NCI-H2196 (cell line): ENCODE measurements at regions not wholly inside any gene's neighbourhood (a gene's known extent, or its start where the extent isn't known, plus 50 kb on each side); places are given as distances from the start of the nearest gene placed in this dataset.
"Not testable (repeated sequence)": the region's sequence is repeated elsewhere in the genome, so short reads cannot be mapped to it uniquely, and the experiment has no call there.

Source experiments
- DNase-seq: peaks from one replicate; lab custom pipeline; 2025; ENCODE audit not compliant: unreplicated experiment; lab: John Stamatoyannopoulos, UW

- DNase-seq, result no peak
These were observed 381.4 kb downstream of the DTWD2 start for GRCh38 chr5:118606940-118607339.

GRCh38 chr5:118605761-118606160, 382.6 kb downstream of the DTWD2 start:
- no peak for DNase-seq

GRCh38 chr5:118604106-118604505, 384.2 kb downstream of the DTWD2 start:
- no peak for DNase-seq

DNA sequence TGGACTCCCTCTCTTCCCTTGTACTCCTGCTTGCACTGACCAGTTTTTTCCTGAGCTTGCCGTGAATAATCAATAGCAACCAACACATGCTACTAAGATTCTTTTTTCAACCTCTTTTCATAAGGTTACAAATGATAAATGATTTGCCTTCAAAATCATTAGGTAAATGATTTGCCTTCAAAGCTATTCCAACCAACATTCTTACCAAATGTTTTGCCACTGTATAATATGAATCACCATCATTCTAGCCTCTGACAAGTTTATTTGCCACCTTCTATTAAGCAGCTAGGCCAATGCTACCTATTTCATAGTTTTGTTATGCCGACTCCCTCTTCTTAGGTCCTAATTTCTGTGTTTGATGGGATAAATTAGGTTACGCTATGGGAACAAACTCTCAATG, 385.1 kb downstream of the DTWD2 start:
- DNase-seq, result no peak

DNA sequence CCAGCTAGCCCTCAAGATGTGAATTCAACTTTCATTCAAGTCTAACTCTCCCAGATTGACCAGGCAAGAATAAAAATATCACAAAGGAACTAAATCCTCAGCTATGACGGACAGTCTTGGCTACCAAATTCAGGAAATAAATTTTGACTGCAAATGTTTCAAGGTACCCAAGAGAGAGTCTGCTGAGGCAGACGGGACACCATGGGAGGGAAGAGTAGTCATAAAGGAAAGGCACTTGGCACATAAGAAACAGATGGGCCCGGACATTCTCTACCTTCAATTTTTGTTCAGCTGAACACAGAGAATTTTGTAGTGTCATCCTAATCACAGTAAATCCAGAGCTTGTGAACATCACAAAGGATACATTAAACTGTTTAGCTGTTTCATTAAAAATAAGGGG, 390.0 kb downstream of the DTWD2 start:
- no peak for DNase-seq

GRCh38 chr5:118597543-118597942, 390.8 kb downstream of the DTWD2 start:
- no peak for DNase-seq

- DNase-seq, result no peak
These were observed 392.1 kb downstream of the DTWD2 start for GRCh38 chr5:118596255-118596654.

- no peak for DNase-seq
These were observed 395.4 kb downstream of the DTWD2 start for GRCh38 chr5:118593003-118593328.

- DNase-seq, result no peak
These were observed 395.9 kb downstream of the DTWD2 start for GRCh38 chr5:118592229-118593002.

DNA sequence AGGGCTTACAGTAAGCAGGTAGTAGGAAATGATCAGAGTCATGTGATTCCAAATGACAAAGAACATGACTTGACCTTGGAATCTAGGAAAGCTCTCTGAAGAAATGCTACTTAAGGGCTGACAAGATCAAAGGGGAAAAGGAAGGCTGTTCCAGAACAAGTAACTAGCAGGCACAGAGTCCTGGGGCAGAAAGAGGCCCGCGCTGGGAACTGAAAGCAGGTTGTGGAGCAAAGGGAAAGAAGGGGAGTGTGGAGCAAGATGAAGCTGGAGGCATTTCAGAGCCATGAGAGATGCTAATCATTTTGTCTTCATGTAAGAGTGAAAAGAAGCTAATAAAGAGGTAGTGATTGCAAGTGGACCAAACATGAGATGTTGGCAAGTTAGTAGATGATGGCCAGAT, 397.5 kb downstream of the DTWD2 start:
- DNase-seq, result no peak

GRCh38 chr5:118580949-118581348, 407.4 kb downstream of the DTWD2 start:
- no peak for DNase-seq

- no peak for DNase-seq
These were observed 410.3 kb downstream of the DTWD2 start for GRCh38 chr5:118578093-118578492.

GRCh38 chr5:118577621-118578020, 410.7 kb downstream of the DTWD2 start:
- no peak for DNase-seq

DNA sequence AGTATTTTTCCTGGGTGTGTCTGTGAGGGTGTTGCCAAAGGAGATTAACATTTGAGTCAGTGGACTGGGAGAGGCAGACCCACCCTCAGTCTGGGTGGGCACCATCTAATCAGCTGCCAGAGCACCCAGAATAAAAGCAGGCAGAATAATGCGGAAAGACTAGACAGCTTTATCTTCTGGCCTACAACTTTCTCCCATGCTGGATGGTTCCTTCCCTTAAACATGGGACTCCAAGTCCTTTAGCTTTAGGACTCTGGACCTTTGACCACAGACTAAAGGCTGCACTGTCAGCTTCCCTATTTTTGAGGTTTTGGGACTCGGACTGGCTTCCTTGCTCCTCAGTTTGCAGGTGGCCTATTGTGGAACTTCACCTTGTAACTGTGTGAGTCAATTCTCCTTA, 418.1 kb downstream of the DTWD2 start:
- not testable (repeated sequence) for DNase-seq

DNA sequence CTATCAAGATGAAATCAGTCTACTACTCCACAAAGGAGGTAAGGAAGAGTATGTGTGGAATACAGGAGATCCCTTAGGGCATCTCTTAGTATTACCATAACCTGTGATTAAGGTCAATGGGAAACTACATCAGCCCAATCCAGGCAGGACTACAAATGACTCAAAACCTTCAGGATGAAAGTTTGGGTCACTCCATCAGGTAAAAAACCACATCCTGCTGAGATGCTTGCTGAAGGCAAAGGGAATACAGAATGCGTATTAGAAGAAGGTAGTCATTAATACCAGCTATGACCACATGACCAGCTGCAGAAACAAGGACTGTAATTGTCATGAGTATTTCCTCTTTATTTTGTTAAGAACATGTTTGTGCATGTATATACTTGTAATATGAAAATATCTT, 418.8 kb downstream of the DTWD2 start:
- DNase-seq, result not testable (repeated sequence)

- no peak for DNase-seq
These were observed 422.9 kb downstream of the DTWD2 start for GRCh38 chr5:118565335-118565971.

DNA sequence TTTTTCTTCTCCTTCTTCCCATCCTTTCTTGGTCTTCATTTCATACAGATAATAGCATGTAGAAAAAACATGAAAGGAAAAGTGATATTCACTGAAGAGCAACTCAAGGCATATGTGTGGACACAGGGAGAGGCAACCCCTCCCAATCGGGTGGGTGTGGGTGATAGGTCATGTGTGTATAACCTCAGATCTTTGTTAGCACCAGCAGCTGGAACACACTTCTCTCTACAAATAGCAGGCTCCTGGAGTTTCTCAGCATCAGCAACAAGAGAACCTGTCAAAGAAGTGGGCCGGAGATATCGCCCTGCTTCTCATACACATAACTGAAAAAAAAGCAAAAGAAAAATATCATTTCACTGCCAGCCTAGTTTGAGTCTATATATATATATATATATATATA, 426.4 kb downstream of the DTWD2 start:
- DNase-seq, result no peak

GRCh38 chr5:118561235-118561634, 427.1 kb downstream of the DTWD2 start:
- DNase-seq, result no peak

DNA sequence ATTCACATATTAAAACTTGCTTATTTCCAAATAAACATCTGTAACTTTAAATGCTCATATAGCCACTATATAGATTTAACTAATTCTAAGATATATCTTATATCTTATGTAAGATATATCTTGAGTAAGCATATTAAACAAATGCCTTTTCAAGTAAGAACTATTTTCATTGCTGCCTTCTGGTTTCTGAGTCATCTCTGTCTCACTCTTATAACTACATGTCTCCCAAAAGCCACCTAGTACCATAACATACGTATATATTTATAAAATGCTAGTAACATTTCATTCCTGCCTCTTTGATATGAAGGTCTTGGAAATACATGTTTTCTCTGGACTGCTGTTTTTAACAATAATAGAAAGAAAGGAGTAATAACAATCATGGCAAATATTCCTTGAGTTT, 429.5 kb downstream of the DTWD2 start:
- no peak for DNase-seq

- no peak for DNase-seq
These were observed 431.1 kb downstream of the DTWD2 start for GRCh38 chr5:118557251-118557661.

- no peak for DNase-seq
These were observed 431.6 kb downstream of the DTWD2 start for GRCh38 chr5:118556792-118557191.

DNA sequence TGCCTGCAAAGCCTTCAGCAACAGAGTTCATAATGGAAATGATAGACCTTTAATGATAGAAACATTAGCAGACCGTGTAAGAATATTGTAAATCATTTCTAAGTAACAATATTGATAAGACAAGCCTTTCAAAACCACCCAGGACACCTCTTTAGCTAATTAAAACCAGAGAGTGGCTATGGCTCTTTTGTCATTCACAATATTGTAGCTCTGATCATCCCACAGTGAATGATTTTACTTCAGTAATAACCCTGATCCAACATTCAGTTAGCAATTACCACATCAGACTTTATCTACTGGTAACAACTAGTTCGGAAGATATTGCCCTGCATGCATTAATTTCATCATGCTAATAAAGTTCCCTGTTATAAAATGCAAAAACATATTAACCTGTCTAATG, 432.6 kb downstream of the DTWD2 start:
- DNase-seq, result no peak

DNA sequence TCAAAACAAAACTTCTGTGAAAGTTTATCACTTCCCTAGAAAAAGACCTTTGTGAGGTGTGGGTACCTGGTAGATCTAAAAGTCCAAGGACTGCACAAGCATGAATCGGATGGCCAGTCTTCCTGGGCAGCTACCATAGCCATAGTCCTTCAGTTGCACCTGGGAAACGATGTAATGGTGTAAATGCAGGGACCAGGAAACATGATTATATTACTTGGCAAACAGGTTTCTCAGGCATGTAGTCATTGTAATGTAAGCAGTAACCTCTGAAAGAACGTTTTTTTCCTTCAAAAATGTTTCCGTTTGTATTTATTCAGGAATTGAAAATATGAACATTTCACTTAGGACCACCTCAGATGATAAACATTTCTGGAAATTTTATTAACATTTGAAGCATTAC, 433.4 kb downstream of the DTWD2 start:
- DNase-seq, result no peak
